Upper lobe of left lung (tissue), 4 donors: ENCODE measurements at regions not wholly inside any gene's neighbourhood (a gene's known extent, or its start where the extent isn't known, plus 50 kb on each side); places are given as distances from the start of the nearest gene placed in this dataset.

ENCODE experiments used
- EP300 ChIP-seq, 4 donors: sonication (generic); formaldehyde crosslinking; IDR thresholded peaks; one replicate each; pipeline ENCODE4 v1.5.1; 2017; ENCODE audit warnings: antibody characterized with exemption in 4 of 4, control low read depth in 2 of 4
- POLR2A ChIP-seq, 4 donors: fragments of 450-650 bp; IDR thresholded peaks; one replicate each; pipeline ENCODE4 v1.5.1; 2016 to 2017; ENCODE audit warnings: antibody characterized with exemption in 4 of 4, mild to moderate bottlenecking in 2 of 4

DNA sequence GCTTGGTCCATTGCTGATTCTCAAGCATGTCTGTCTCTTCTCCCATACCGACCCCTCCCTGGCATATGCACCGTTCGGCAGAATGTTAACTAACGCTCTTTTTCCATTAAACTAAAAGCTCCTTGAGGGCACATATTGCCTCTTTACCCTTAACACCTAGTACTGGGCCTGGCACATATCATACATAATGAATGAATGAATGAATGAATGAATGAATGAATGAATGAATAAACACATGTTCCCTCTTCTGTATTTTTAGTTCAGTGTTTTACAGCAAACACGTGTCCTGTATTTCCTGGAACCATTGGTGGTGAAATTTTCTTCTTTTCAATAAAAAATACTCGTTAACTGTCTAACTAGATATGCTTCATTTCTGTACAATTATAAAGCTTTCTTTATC lies 174.4 kb upstream of the DTNBP1 start:
- TF ChIP-seq POLR2A (IDR thresholded peaks at IDR 0.05), result no peak
- no peak for TF ChIP-seq EP300 (IDR thresholded peaks at IDR 0.05)
